Liver (tissue), 8 donors: ENCODE measurements at regions not wholly inside any gene's neighbourhood (a gene's known extent, or its start where the extent isn't known, plus 50 kb on each side); places are given as distances from the start of the nearest gene placed in this dataset.

Experiments used
- DNase-seq: peaks from one replicate; pipeline ENCODE4 v3.0.0-alpha.2; 2017; ENCODE audit warnings: low spot score
- H3K27ac ChIP-seq, 2 donors: one replicate each; pipeline ENCODE4 v1.7.0; 2013; ENCODE audit warnings: inconsistent platforms in 2 of 2, low read length in 2 of 2, control low read depth in 1 of 2, low read depth in 1 of 2, mild to moderate bottlenecking in 1 of 2
- H3K27me3 ChIP-seq, 4 donors: one replicate each; pipeline versions ENCODE4 v1.6.1 to v1.7.0; 2013; ENCODE audit warnings: low read length in 3 of 4, inconsistent platforms in 1 of 4, mild to moderate bottlenecking in 1 of 4, moderate library complexity in 1 of 4; ENCODE audit not compliant: control insufficient read depth in 4 of 4, insufficient read depth in 4 of 4
- H3K36me3 ChIP-seq, 4 donors: one replicate each; pipeline versions ENCODE4 v1.6.1 to v1.7.0; 2013; ENCODE audit warnings: low read length in 3 of 4, mild to moderate bottlenecking in 3 of 4, low read depth in 1 of 4, moderate library complexity in 1 of 4; ENCODE audit not compliant: control insufficient read depth in 4 of 4, insufficient read depth in 3 of 4
- H3K4me1 ChIP-seq, 4 donors: one replicate each; pipeline versions ENCODE4 v1.6.1 to v1.7.0; 2013; ENCODE audit warnings: low read length in 3 of 4, mild to moderate bottlenecking in 3 of 4, moderate library complexity in 1 of 4; ENCODE audit not compliant: control insufficient read depth in 4 of 4, insufficient read depth in 4 of 4
- H3K4me3 ChIP-seq, 3 donors: one replicate each; pipeline versions ENCODE4 v1.6.1 to v1.7.0; 2013; ENCODE audit warnings: low read length in 3 of 3, control low read depth in 1 of 3, low read depth in 1 of 3, mild to moderate bottlenecking in 1 of 3
- H3K9ac ChIP-seq, 2 donors: one replicate each; pipeline ENCODE4 v1.7.0; 2013; ENCODE audit warnings: low read length in 2 of 2, mild to moderate bottlenecking in 2 of 2, moderate library complexity in 2 of 2, control low read depth in 1 of 2, low read depth in 1 of 2
- H3K9me3 ChIP-seq, 4 donors: one replicate each; pipeline versions ENCODE4 v1.6.1 to v1.7.0; 2013; ENCODE audit warnings: low read length in 3 of 4; ENCODE audit not compliant: control insufficient read depth in 4 of 4
- EGR1 ChIP-seq, 2 donors: IDR thresholded peaks; 2 replicates each; pipeline ENCODE4 v1.6.1; 2016 to 2018; ENCODE audit warnings: antibody characterized with exemption in 2 of 2, low read depth in 2 of 2
- FOXA1 ChIP-seq: IDR thresholded peaks from 2 replicates; pipeline ENCODE4 v1.6.1; 2016; ENCODE audit warnings: antibody characterized with exemption
- FOXA2 ChIP-seq: IDR thresholded peaks from 2 replicates; pipeline ENCODE4 v1.6.1; 2016; ENCODE audit warnings: antibody characterized with exemption
- GABPA ChIP-seq, 2 donors: IDR thresholded peaks in 1 of 2; conservative IDR thresholded peaks in 1 of 2; 2 replicates each; pipeline ENCODE4 v1.6.1; 2016; ENCODE audit warnings: antibody characterized with exemption in 2 of 2, mild to moderate bottlenecking in 1 of 2, moderate library complexity in 1 of 2
- HNF4A ChIP-seq, 2 donors: conservative IDR thresholded peaks; 2 replicates each; pipeline ENCODE4 v1.6.1; 2016; ENCODE audit warnings: antibody characterized with exemption in 2 of 2, mild to moderate bottlenecking in 2 of 2
- NR2F2 ChIP-seq: IDR thresholded peaks from 2 replicates; pipeline ENCODE4 v1.6.1; 2016; ENCODE audit warnings: antibody characterized with exemption
- RAD21 ChIP-seq, 2 donors: IDR thresholded peaks; 2 replicates each; pipeline ENCODE4 v1.6.1; 2016; ENCODE audit warnings: antibody characterized with exemption in 2 of 2, mild to moderate bottlenecking in 2 of 2
- RXRA ChIP-seq, 2 donors: IDR thresholded peaks; 2 replicates each; pipeline ENCODE4 v1.6.1; 2017 to 2018; ENCODE audit warnings: antibody characterized with exemption in 2 of 2, mild to moderate bottlenecking in 1 of 2
- SP1 ChIP-seq: IDR thresholded peaks from 2 replicates; pipeline ENCODE4 v1.6.1; 2018; ENCODE audit warnings: antibody characterized with exemption, mild to moderate bottlenecking
- TAF1 ChIP-seq: conservative IDR thresholded peaks from 2 replicates; pipeline ENCODE4 v1.6.1; 2016; ENCODE audit warnings: antibody characterized with exemption, mild to moderate bottlenecking
- YY1 ChIP-seq: IDR thresholded peaks from 2 replicates; pipeline ENCODE4 v1.6.1; 2016; ENCODE audit warnings: antibody characterized with exemption, mild to moderate bottlenecking
- WGBS: extraction: QIAGEN DNeasy Blood & Tissue Kit; methylation state at CpG from one replicate; pipeline ENCODE4 v1.1.7; 2013; 5-methylcytosine and 5-hydroxymethylcytosine counted together
- TF ChIP-seq, protein P1 (sequence below): IDR thresholded peaks from 2 replicates; pipeline ENCODE4 v1.6.1; 2016; ENCODE audit warnings: antibody characterized with exemption
- TF ChIP-seq, protein P2 (sequence below): IDR thresholded peaks from 2 replicates; pipeline ENCODE4 v1.6.1; 2016; ENCODE audit warnings: antibody characterized with exemption, mild to moderate bottlenecking
- TF ChIP-seq, protein P3 (sequence below): fragments of 150-350 bp; IDR thresholded peaks from 2 replicates; pipeline ENCODE4 v1.5.1; 2017; ENCODE audit warnings: improper control_type of control experiment, low read depth, low read length; ENCODE audit not compliant: missing input control
- TF ChIP-seq, protein P4 (sequence below): IDR thresholded peaks from 2 replicates; pipeline ENCODE4 v1.6.1; 2016; ENCODE audit warnings: antibody characterized with exemption
- donor health status: healthy.
- donor health status: healthy.
- donor health status: healthy.
- donor health status: healthy.
- donor health status: healthy.

DNA sequence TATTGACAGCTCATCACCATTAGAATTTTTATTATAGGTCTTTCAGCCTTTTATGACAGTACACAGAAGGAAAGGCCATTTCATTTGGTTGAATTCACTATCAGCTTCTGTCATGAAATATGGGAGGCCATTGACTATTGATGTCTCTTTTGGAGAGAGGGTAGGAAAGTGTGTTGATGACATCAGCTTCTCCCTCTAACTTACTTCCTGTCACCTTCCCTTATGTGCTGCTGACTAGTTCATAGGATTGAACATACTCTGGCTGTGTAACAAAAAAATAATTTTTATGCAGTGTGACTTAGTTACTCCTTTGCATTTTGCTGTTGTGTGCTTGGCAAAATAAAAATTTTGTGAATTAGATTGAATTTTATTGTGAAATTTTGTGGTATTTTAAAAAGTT is 769.2 kb downstream of the METTL15 start:
- no peak overlapping the region for H3K9ac ChIP-seq
- TF ChIP-seq HNF4A (conservative IDR thresholded peaks at IDR 0.05) (no peak), EGR1 (IDR thresholded peaks at IDR 0.05; ENCODE audit: low read depth in 2 of 2) (no peak), RAD21 (IDR thresholded peaks at IDR 0.05) (no peak), FOXA1 (no peak), RXRA (IDR thresholded peaks at IDR 0.05) (no peak), TAF1 (no peak), FOXA2 (no peak), SP1 (no peak), NR2F2 (no peak), YY1 (no peak), GABPA (IDR thresholded peaks at IDR 0.05 in 1 of 2, conservative IDR thresholded peaks at IDR 0.05 in 1 of 2) (no peak)
- TF ChIP-seq, protein P1, sequence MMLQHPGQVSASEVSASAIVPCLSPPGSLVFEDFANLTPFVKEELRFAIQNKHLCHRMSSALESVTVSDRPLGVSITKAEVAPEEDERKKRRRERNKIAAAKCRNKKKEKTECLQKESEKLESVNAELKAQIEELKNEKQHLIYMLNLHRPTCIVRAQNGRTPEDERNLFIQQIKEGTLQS, result no peak
- TF ChIP-seq, protein P2, sequence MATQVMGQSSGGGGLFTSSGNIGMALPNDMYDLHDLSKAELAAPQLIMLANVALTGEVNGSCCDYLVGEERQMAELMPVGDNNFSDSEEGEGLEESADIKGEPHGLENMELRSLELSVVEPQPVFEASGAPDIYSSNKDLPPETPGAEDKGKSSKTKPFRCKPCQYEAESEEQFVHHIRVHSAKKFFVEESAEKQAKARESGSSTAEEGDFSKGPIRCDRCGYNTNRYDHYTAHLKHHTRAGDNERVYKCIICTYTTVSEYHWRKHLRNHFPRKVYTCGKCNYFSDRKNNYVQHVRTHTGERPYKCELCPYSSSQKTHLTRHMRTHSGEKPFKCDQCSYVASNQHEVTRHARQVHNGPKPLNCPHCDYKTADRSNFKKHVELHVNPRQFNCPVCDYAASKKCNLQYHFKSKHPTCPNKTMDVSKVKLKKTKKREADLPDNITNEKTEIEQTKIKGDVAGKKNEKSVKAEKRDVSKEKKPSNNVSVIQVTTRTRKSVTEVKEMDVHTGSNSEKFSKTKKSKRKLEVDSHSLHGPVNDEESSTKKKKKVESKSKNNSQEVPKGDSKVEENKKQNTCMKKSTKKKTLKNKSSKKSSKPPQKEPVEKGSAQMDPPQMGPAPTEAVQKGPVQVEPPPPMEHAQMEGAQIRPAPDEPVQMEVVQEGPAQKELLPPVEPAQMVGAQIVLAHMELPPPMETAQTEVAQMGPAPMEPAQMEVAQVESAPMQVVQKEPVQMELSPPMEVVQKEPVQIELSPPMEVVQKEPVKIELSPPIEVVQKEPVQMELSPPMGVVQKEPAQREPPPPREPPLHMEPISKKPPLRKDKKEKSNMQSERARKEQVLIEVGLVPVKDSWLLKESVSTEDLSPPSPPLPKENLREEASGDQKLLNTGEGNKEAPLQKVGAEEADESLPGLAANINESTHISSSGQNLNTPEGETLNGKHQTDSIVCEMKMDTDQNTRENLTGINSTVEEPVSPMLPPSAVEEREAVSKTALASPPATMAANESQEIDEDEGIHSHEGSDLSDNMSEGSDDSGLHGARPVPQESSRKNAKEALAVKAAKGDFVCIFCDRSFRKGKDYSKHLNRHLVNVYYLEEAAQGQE, result no peak
- TF ChIP-seq, protein P3, sequence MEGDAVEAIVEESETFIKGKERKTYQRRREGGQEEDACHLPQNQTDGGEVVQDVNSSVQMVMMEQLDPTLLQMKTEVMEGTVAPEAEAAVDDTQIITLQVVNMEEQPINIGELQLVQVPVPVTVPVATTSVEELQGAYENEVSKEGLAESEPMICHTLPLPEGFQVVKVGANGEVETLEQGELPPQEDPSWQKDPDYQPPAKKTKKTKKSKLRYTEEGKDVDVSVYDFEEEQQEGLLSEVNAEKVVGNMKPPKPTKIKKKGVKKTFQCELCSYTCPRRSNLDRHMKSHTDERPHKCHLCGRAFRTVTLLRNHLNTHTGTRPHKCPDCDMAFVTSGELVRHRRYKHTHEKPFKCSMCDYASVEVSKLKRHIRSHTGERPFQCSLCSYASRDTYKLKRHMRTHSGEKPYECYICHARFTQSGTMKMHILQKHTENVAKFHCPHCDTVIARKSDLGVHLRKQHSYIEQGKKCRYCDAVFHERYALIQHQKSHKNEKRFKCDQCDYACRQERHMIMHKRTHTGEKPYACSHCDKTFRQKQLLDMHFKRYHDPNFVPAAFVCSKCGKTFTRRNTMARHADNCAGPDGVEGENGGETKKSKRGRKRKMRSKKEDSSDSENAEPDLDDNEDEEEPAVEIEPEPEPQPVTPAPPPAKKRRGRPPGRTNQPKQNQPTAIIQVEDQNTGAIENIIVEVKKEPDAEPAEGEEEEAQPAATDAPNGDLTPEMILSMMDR, result no peak
- TF ChIP-seq, protein P4, sequence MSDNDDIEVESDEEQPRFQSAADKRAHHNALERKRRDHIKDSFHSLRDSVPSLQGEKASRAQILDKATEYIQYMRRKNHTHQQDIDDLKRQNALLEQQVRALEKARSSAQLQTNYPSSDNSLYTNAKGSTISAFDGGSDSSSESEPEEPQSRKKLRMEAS, result no peak
- H3K27ac ChIP-seq, result no peak overlapping the region
- H3K9me3 ChIP-seq, result no peaks in the 10 kb centered on the region
- H3K4me3 ChIP-seq, result no peak overlapping the region
- H3K36me3 ChIP-seq, result no peaks in the 10 kb centered on the region
- H3K4me1 ChIP-seq, result no peaks in the 10 kb centered on the region
- no peaks in the 10 kb centered on the region for H3K27me3 ChIP-seq
- no peak for DNase-seq

DNA sequence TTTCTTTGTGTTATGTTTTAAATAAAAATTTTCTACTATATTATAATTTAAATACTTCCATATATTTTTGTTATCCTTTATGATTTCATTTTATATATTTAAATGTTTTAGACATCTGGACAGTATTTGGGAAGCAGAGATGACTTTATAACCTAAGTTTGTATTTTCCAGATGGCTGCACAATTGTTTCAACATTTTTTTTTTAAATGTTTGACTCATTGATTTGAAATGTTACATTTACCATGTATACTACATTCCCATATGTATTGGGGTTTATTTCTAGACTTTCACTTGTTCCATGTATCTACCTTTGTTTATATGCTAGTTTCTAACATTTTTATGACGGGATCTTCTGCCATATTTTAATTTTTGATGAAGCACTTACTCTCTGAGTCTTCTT is 766.5 kb downstream of the METTL15 start:
- 85% methylated on average over 1 of the region's 1 CpG for WGBS
- no peak for TF ChIP-seq NR2F2
- no peak overlapping the region for H3K9ac ChIP-seq
- H3K27me3 ChIP-seq, result no peaks in the 10 kb centered on the region
- no peak overlapping the region for H3K4me3 ChIP-seq
- H3K36me3 ChIP-seq, result no peaks in the 10 kb centered on the region
- H3K9me3 ChIP-seq, result no peaks in the 10 kb centered on the region
- no peak overlapping the region for H3K27ac ChIP-seq
- no peak for DNase-seq
- no peaks in the 10 kb centered on the region for H3K4me1 ChIP-seq
